GM21423 (cell line): ENCODE measurements at regions not wholly inside any gene's neighbourhood (a gene's known extent, or its start where the extent isn't known, plus 50 kb on each side); places are given as distances from the start of the nearest gene placed in this dataset.
A peak's percentile ranks its signal among the peaks of the same experiment; 100 is the strongest.
"Not testable (repeated sequence)": the region's sequence is repeated elsewhere in the genome, so short reads cannot be mapped to it uniquely, and the experiment has no call there.

Source experiments
- ATAC-seq: cut with Tn5 transposase; IDR thresholded peaks from one replicate; pipeline ENCODE4 v1.9.1; 2021; ENCODE audit warnings: mild to moderate bottlenecking, moderate library complexity; ENCODE audit not compliant: unreplicated experiment

GRCh38 chr12:25788707-25789442 is 169.6 kb upstream of the RASSF8 start:
- ATAC-seq, result no peak

DNA sequence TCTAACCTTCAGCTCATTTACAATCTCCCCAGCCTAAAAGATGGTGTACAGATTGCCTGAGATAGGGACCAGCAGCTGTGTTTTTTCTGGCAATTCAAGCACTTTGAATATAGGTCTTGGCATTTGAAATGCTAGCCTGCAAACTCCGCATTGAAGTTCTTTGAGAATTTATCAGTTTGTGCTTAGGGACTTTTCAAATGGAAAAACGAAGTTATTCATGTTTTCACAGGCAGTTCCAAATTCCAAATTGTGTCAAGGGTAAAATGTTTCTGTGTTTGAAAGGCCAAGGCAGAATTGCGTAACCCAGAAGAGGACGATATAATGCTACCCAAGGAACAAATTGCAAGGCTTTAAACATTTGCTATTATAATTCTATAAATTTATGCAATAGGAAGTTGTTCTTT is 168.9 kb upstream of the RASSF8 start:
- ATAC-seq, result no peak

- no peak for ATAC-seq
These were observed 166.5 kb upstream of the RASSF8 start for GRCh38 chr12:25792031-25792430.

DNA sequence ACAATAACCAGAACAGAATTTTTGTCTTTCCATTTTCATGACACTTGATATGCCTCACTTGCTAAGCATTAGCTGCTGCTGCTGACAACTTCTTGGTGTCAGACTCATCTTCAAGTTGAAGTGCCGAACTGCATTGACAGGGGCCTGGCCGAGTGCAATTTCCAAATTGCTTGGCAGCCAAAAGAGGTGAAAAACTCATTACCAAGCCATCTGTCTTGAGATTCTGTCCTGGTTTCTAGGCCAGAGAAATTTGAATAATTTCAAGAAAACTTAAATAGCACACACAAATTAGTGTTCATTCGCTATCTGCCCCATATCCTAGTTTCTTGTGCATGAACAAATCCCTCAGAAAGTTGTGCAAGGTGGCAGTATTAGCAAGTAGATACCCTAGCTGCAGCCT is 165.3 kb upstream of the RASSF8 start:
- no peak for ATAC-seq

GRCh38 chr12:25794571-25794970 is 163.9 kb upstream of the RASSF8 start:
- ATAC-seq, result no peak

- no peak for ATAC-seq
These were observed 161.9 kb upstream of the RASSF8 start for GRCh38 chr12:25796523-25797000.

DNA sequence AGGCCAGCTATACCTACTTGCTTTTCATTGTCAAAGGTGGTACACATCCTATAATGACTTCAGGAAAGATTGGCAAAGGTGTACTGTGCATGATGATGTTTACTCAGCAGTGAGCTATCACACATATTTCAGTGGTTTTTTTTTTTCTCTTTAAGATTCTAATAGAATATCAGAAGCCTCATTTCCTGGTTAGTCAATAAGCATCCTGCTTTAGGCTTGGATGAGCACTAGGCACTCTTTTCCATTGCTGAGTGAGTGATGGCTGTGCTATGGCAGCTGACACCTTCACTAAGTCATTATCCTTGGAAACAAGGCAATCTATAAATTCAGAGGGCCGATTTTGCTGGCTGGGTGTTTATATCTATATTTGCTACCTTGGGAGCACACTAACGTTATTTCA is 161.1 kb upstream of the RASSF8 start:
- no peak for ATAC-seq

- no peak for ATAC-seq
These were observed 160.5 kb upstream of the RASSF8 start for GRCh38 chr12:25797949-25798348.

GRCh38 chr12:25800101-25800500 is 158.4 kb upstream of the RASSF8 start:
- ATAC-seq, result no peak

GRCh38 chr12:25801734-25802133 is 156.7 kb upstream of the RASSF8 start:
- ATAC-seq, result no peak

DNA sequence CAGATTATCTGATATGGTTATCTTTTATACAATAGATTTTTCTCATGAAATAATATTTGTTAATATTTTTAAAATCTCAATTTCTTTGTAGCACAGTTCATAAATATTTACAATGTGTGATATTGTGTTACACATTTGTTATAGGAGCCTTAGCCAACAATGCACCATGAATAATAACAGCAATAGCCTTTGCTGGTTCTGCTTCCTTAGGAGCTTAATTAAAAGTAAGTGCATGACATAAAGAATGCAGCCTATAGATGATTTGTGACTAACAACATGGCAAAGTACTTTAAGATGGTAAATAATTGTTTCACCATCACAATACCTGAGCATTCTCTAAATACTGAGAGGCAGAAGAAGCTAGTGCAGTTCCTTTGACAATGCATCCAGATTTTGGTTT is 156.3 kb upstream of the RASSF8 start:
- ATAC-seq, result no peak

DNA sequence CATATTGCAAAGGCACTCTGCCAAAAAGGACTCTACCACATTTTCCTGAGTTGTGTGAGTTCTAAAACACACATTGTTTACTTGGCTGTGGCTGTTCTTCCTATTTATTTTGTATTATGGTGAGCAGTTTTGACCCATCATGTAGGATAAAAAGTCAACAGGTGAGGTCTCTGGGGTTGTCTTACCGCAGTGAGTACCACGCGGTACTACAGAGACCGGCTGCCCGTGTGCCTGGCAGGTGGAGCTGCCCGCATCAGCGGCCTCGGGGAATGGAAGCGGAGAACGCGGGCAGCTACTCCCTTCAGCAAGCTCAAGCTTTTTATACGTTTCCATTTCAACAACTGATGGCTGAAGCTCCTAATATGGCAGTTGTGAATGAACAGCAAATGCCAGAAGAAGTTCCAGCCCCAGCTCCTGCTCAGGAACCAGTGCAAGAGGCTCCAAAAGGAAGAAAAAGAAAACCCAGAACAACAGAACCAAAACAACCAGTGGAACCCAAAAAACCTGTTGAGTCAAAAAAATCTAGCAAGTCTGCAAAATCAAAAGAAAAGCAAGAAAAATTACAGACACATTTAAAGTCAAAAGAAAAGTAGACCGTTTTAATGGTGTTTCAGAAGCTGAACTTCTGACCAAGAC is 155.3 kb upstream of the RASSF8 start:
- ATAC-seq, result not testable (repeated sequence)

DNA sequence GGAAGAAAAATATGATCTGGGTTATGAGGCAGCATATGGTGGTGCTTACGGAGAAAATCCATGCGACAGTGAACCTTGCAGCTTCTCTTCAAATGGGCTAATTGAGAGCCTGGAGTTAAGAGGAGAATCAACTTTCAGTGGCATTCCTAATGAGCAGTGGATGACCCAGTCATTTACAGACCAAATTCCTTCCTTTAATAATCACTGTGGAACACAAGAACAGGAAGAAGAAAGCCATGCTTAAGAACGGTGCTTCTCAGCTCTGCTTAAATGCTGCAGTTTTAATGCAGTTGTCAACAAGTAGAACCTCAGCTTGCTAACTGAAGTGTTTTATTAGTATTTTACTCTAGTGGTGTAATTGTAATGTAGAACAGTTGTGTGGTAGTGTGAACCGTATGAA is 154.2 kb upstream of the RASSF8 start:
- ATAC-seq, result not testable (repeated sequence)

- ATAC-seq, result no peak
These were observed 152.2 kb upstream of the RASSF8 start for GRCh38 chr12:25806271-25806670.

DNA sequence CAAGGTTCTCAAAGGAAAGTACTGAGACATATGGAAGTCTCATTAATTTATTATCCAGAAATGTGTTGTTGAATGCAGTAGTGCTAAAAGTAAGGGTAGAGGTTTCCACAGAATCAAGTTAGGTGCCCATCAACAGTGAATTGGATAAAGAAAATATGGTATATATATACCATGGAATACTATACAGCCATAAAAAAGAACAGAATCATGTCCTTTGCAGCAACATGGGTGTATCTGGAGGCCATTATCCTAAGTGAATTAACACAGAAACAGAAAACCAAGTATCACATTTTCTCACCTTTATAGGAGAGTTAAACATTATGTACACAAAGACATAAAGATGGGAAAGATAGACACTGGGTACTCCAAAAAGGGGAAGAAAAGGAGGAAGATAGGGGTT is 149.9 kb upstream of the RASSF8 start:
- ATAC-seq, result no peak

GRCh38 chr12:25810683-25811082 is 147.8 kb upstream of the RASSF8 start:
- ATAC-seq, result no peak

DNA sequence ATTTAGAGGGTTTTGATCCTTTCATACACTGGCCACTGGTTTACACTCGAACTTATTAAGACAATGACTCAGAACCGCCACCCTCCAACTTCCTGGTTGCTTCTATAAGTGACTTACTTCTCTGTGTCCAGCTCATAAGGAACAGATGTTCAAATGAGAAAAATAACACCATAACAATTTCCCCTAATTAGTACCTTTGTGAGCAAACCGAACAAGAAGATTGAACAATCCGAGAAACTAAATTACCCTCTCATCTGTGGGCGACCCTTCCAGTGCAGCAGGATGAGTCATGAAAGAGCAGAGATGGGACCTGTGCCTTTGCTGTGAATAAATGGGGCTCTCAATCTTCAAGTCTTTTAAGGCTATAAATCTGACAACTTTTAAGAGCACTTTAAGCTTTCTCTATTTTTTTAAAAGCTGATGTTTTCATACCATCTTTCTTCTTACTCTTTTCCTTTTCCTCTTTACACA is 146.8 kb upstream of the RASSF8 start:
- ATAC-seq, result peak; percentile 43

GRCh38 chr12:25812295-25812694 is 146.2 kb upstream of the RASSF8 start:
- ATAC-seq, result no peak

DNA sequence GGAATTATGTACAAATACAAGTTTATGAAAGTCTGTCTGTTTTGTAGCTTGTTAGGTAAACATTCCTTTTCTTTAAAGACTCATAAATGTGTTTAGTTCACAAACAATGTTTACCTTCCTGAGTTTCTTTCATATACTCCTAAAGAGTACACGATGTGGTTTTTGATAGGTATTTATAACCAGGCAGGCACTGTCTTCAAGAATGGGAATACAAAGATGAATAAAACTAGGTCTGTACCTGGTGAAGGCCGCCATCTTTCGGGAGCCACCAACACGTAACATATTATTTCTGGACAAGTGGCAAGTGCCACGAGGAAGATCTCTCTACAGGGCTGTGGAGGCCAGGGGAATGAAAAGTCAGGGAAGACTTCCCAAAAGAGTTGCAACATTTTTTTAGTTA is 144.6 kb upstream of the RASSF8 start:
- ATAC-seq, result no peak

DNA sequence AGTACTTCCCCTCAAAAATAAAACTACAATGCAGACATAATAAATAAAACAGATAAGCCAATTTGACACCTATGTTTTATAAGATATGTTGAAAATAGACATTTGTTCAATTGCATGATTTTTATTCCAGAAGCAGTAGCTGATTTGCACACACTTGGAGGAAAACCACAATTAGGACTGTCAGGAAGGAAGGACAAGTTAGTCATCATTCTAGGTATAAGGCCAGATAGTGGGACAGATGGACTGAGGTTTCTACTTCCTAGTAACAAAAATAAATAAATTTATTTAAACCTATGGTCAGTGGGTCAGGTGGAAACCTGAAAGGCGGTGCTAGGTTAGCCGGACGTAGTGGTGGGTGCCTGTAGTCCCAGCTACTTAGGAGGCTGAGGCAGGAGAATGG is 141.8 kb upstream of the RASSF8 start:
- ATAC-seq, result no peak

GRCh38 chr12:25817166-25817565 is 141.3 kb upstream of the RASSF8 start:
- ATAC-seq, result no peak

GRCh38 chr12:25818596-25819390 is 139.7 kb upstream of the RASSF8 start:
- ATAC-seq, result no peak
